ENCODE measurements at regions not wholly inside any gene's neighbourhood (a gene's known extent, or its start where the extent isn't known, plus 50 kb on each side); places are given as distances from the start of the nearest gene placed in this dataset.

DNA sequence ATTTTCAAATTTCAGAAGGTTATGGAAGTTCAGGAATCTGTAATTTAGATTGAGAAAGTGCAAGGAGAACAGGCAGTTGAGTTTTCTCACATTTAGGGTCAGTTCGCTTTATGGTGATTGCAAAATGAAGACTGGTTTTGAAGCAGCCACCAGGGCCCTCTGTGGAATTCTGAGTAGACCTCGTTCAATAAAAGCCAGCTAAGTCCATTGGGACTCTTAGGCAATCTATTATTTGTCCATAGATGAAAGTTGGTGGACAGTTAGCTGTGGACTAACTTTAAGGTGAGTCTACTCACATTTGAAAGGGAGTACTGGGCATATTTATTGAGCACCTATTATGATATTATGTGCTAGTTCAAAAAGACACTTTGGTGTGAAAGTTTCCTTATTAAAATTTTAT is 266.3 kb upstream of the LINC00305 start:
- TF ChIP-seq, protein P1, sequence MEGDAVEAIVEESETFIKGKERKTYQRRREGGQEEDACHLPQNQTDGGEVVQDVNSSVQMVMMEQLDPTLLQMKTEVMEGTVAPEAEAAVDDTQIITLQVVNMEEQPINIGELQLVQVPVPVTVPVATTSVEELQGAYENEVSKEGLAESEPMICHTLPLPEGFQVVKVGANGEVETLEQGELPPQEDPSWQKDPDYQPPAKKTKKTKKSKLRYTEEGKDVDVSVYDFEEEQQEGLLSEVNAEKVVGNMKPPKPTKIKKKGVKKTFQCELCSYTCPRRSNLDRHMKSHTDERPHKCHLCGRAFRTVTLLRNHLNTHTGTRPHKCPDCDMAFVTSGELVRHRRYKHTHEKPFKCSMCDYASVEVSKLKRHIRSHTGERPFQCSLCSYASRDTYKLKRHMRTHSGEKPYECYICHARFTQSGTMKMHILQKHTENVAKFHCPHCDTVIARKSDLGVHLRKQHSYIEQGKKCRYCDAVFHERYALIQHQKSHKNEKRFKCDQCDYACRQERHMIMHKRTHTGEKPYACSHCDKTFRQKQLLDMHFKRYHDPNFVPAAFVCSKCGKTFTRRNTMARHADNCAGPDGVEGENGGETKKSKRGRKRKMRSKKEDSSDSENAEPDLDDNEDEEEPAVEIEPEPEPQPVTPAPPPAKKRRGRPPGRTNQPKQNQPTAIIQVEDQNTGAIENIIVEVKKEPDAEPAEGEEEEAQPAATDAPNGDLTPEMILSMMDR (IDR thresholded peaks at IDR 0.05; ENCODE audit: insufficient read depth, low read length, poor library complexity, severe bottlenecking), result no peak
- no peak for TF ChIP-seq EZH2phosphoT487 (conservative IDR thresholded peaks at IDR 0.05; ENCODE audit: low read length)

Data from SU-DHL-6 (cell line).